ENCODE measurements at regions not wholly inside any gene's neighbourhood (a gene's known extent, or its start where the extent isn't known, plus 50 kb on each side); places are given as distances from the start of the nearest gene placed in this dataset.

DNA sequence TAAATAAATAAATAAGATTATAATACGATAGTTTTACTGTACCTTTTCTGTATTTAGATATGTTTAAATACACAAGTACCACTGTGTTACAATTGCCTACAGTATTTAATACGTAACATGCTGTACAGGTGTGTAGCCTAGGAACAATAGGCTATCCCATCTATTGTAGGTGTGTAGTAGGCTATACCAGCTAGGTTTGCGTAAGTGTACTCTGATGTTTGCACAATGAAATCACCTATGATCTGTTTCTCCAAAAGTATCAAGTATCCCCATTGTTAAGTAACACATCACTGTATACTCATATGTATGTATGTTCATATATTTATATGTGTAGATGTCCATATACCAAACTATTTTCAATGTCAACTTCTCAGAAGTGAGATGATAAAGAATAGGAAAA, 118.2 kb upstream of the RND3 start:
- TF ChIP-seq JUN (IDR thresholded peaks at IDR 0.05; ENCODE audit: borderline replicate concordance, insufficient read depth, insufficient read length, low read depth) = no peak
- no peak for TF ChIP-seq EZH2 (IDR thresholded peaks at IDR 0.05; ENCODE audit: borderline replicate concordance, low read depth, low read length, severe bottlenecking)
- TF ChIP-seq POLR2AphosphoS5 (IDR thresholded peaks at IDR 0.05; ENCODE audit: insufficient read depth, low read depth, low read length) = no peak
- TF ChIP-seq POLR2A (IDR thresholded peaks at IDR 0.05; ENCODE audit: low read depth, low read length) = no peak
- no peak for TF ChIP-seq CTCF (IDR thresholded peaks at IDR 0.05; ENCODE audit: extremely low read depth in 1 of 2, insufficient read depth in 1 of 2, low read depth in 1 of 2, low read length in 2 of 2)

All from endothelial cell of umbilical vein (primary cell).